HepG2 (cell line): ENCODE measurements at regions not wholly inside any gene's neighbourhood (a gene's known extent, or its start where the extent isn't known, plus 50 kb on each side); places are given as distances from the start of the nearest gene placed in this dataset.

Source experiments
- ATAC-seq: fragments of 200-7000 bp; cut with Tn5 transposase; 3 replicates; pipeline ENCODE4 v1.9.1; 2020; ENCODE audit warnings: mild to moderate bottlenecking, moderate library complexity
- BruUV-seq: library from RNA; stranded (reverse); fragments of 400-500 nt; replicated peaks from 2 replicates; lab custom pipeline; 2021; lab: Mats Ljungman, UMichigan
- CTCF ChIA-PET: fragments of 300-600 bp; formaldehyde crosslinking; extraction: SDS; loops from one replicate; lab custom pipeline; 2021; ENCODE audit warnings: low total read pairs, inconsistent platforms, low intra/inter-chr PET ratio; lab: Yijun Ruan, JAX
- POLR2A ChIA-PET: fragments of 350-600 bp; sonication (Branson Sonifier 250); formaldehyde crosslinking; loops from one replicate; lab custom pipeline; 2020; ENCODE audit warnings: antibody characterized with exemption, inconsistent platforms; lab: Yijun Ruan, JAX
- DNase-seq: peaks from one replicate; pipeline ENCODE4 v3.0.0-alpha.2; 2015; ENCODE audit warnings: low spot score
- FAIRE-seq: peaks from 3 replicates; lab custom pipeline; 2011; peaks lifted over from hg19 to GRCh38; lab: Jason Lieb, UNC
- H2AFZ ChIP-seq: one replicate; pipeline ENCODE4 v1.6.1; 2011; ENCODE audit warnings: low read length, inconsistent platforms
- H3K27ac ChIP-seq: fragments of 300-600 bp; 3 replicates; pipeline ENCODE4 v1.8.0; 2011; ENCODE audit warnings: mixed run types, mild to moderate bottlenecking, mixed read lengths, low read length, inconsistent platforms; ENCODE audit not compliant: insufficient read depth; ENCODE audit errors: extremely low read length
- H3K27me3 ChIP-seq, 2 experiments: fragments of 200-600 bp in 1 of 2; 2 replicates in 1 of 2; 3 replicates in 1 of 2; pipeline versions ENCODE4 v1.6.0 to v1.8.0; 2011; ENCODE audit warnings: low read length in 2 of 2, mild to moderate bottlenecking in 2 of 2, moderate library complexity in 2 of 2, inconsistent platforms in 1 of 2; ENCODE audit not compliant: insufficient read depth in 2 of 2, control insufficient read depth in 1 of 2
- H3K36me3 ChIP-seq, 2 experiments: fragments of 200-600 bp in 1 of 2; replicated peaks in 1 of 2; 2 replicates in 1 of 2; 3 replicates in 1 of 2; pipeline versions ENCODE4 v1.5.1 to v1.8.0; 2011; ENCODE audit warnings: low read length in 2 of 2, inconsistent platforms in 1 of 2; ENCODE audit not compliant: insufficient read depth in 2 of 2, control insufficient read depth in 1 of 2
- H3K4me1 ChIP-seq: 2 replicates; pipeline ENCODE4 v1.5.1; 2012; ENCODE audit warnings: low read length, inconsistent platforms; ENCODE audit not compliant: insufficient read depth
- H3K4me2 ChIP-seq: 2 replicates; pipeline ENCODE4 v1.6.0; 2011; ENCODE audit warnings: low read depth, low read length, inconsistent platforms
- H3K4me3 ChIP-seq, 3 experiments: fragments of 200-600 bp in 1 of 3; sonication (generic), shearing (Covaris generic) in 1 of 3; replicated peaks in 1 of 3; 2 replicates each; pipeline ENCODE4 v1.5.1; 2011 to 2016; ENCODE audit warnings: low read length in 3 of 3, inconsistent platforms in 2 of 3, low read depth in 2 of 3, mild to moderate bottlenecking in 2 of 3, control low read depth in 1 of 3, mixed read lengths in 1 of 3; ENCODE audit not compliant: insufficient read depth in 1 of 3
- H3K79me2 ChIP-seq: one replicate; pipeline ENCODE4 v1.6.1; 2011; ENCODE audit warnings: low read length, inconsistent platforms; ENCODE audit not compliant: insufficient read depth
- H3K9ac ChIP-seq: 2 replicates; pipeline ENCODE4 v1.6.0; 2011; ENCODE audit warnings: mild to moderate bottlenecking, low read depth, low read length, inconsistent platforms; ENCODE audit not compliant: insufficient read depth
- H3K9me3 ChIP-seq: 2 replicates; pipeline ENCODE4 v1.5.1; 2012; ENCODE audit warnings: mild to moderate bottlenecking, low read length
- H4K20me1 ChIP-seq: 2 replicates; pipeline ENCODE4 v1.6.0; 2011; ENCODE audit warnings: inconsistent platforms, mild to moderate bottlenecking, low read length, moderate library complexity; ENCODE audit not compliant: insufficient read depth
- ARNTL ChIP-seq: sonication (generic); formaldehyde crosslinking; IDR thresholded peaks from 2 replicates; pipeline ENCODE4 v1.4.0; 2020; ENCODE audit warnings: mild to moderate bottlenecking, missing genetic modification reagents
- ATF1 ChIP-seq: IDR thresholded peaks from 2 replicates; pipeline ENCODE4 v1.6.1; 2016; ENCODE audit warnings: mild to moderate bottlenecking, control low read depth
- GZF1 ChIP-seq: sonication (generic); formaldehyde crosslinking; IDR thresholded peaks from 2 replicates; pipeline ENCODE4 v1.5.1; 2020; ENCODE audit warnings: mild to moderate bottlenecking, missing genetic modification reagents
- MAFK ChIP-seq, 2 experiments: IDR thresholded peaks in 1 of 2; conservative IDR thresholded peaks in 1 of 2; 2 replicates each; pipeline ENCODE4 v1.6.1; 2011; ENCODE audit warnings: improper control_type of control experiment in 2 of 2, low read length in 2 of 2
- MXI1 ChIP-seq: IDR thresholded peaks from 3 replicates; pipeline ENCODE4 v1.6.1; 2012; ENCODE audit warnings: low read depth, low read length, inconsistent platforms, borderline replicate concordance
- NFIC ChIP-seq: IDR thresholded peaks from 2 replicates; pipeline ENCODE4 v1.6.1; 2012; ENCODE audit warnings: mild to moderate bottlenecking, low read length, inconsistent platforms
- RFX5 ChIP-seq: IDR thresholded peaks from 2 replicates; pipeline ENCODE4 v1.6.1; 2011; ENCODE audit warnings: low read depth, low read length, improper control_type of control experiment
- ZFP82 ChIP-seq: sonication (generic); formaldehyde crosslinking; IDR thresholded peaks from 2 replicates; pipeline ENCODE4 v1.5.1; 2020; ENCODE audit warnings: mild to moderate bottlenecking, missing genetic modification reagents, borderline replicate concordance
- WGBS: methylation state at CpG from one replicate; pipeline ENCODE4 v1.1.6; 2017; ENCODE audit warnings: low lambda C conversion rate; 5-methylcytosine and 5-hydroxymethylcytosine counted together
- in situ Hi-C: cut with HindIII; loops from 2 replicates; pipeline ENCODE4 v1.10.0; 2017; ENCODE audit warnings: low pct_unique_long_range_greater_than_20kb; ENCODE audit not compliant: extremely low pct_ligation_motif_present
- intact Hi-C: fragments of 100-400 bp; cut with micrococcal nuclease; formaldehyde crosslinking; loops from one replicate; pipeline ENCODE4 v1.10.0; 2022; ENCODE audit not compliant: unreplicated experiment
- TF ChIP-seq, protein P1 (sequence below), 2 experiments: sonication (generic) in 1 of 2; formaldehyde crosslinking in 1 of 2; IDR thresholded peaks; 2 replicates each; pipeline versions ENCODE4 v1.4.0 to v1.6.1; 2018 to 2020; ENCODE audit warnings: missing genetic modification reagents in 2 of 2, borderline replicate concordance in 1 of 2, low read depth in 1 of 2, mild to moderate bottlenecking in 1 of 2, missing biosample characterization in 1 of 2

GRCh38 chr2:134124047-134124753, 129.7 kb upstream of the MGAT5 start (continued):
- TF ChIP-seq, protein P1, sequence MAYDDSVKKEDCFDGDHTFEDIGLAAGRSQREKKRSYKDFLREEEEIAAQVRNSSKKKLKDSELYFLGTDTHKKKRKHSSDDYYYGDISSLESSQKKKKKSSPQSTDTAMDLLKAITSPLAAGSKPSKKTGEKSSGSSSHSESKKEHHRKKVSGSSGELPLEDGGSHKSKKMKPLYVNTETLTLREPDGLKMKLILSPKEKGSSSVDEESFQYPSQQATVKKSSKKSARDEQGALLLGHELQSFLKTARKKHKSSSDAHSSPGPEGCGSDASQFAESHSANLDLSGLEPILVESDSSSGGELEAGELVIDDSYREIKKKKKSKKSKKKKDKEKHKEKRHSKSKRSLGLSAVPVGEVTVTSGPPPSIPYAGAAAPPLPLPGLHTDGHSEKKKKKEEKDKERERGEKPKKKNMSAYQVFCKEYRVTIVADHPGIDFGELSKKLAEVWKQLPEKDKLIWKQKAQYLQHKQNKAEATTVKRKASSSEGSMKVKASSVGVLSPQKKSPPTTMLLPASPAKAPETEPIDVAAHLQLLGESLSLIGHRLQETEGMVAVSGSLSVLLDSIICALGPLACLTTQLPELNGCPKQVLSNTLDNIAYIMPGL (CRISPR knock-in tag; IDR thresholded peaks at IDR 0.05; ENCODE audit: borderline replicate concordance in 1 of 2, low read depth in 1 of 2): no peak
- TF ChIP-seq ZFP82 (CRISPR knock-in tag) (no peak), MXI1 (no peak), NFIC (peak; percentile 42; the same call in 1 of the 2 replicates), RFX5 (no peak), GZF1 (no peak), ATF1 (0 out of 2 replicates have a peak, but pooled peaks have one; percentile 18)

DNA sequence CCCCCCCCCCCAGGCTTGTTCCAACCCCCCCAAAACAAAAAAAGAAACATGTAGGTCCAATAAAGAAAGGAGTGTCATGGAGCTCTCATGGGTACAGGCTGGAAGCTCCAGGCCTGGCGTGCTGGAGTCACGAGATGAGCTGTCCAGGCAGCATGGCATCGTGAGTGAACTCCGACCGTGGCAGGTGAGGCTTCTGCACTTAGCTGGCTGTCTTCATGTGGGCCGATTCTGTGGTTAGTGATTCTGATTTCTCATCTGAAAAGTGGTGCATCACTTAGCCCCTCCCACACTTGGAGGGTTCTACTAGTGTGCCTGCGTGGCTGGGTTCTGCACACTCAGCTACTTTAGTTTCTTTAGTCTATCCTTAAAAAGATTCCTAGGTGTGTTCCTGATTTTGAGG, 126.4 kb upstream of the MGAT5 start:
- FAIRE-seq (no peak), DNase-seq (no peak), ATAC-seq (no peak)
- TF ChIP-seq MAFK (conservative IDR thresholded peaks at IDR 0.05 in 1 of 2, IDR thresholded peaks at IDR 0.05 in 1 of 2; ENCODE audit: low read length in 2 of 2) (peak in 1 of 2 experiments; percentile 45; a peak in 1 of 4 replicates), ARNTL (CRISPR knock-in tag) (no peak)
- ChIA-PET POLR2A (no interaction called here), CTCF (no interaction called here)
- Histone ChIP-seq H3K4me1 (peaks cover 77% of the 10 kb centered on the region), H4K20me1 (peaks cover 22% of the 10 kb centered on the region), H3K27me3 (no peaks in the 10 kb centered on the region), H3K9ac (no peak overlapping the region), H3K4me2 (no peak overlapping the region), H2AFZ (no peak overlapping the region), H3K79me2 (peaks cover 87% of the 10 kb centered on the region), H3K9me3 (no peaks in the 10 kb centered on the region), H3K27ac (no peak overlapping the region), H3K4me3 (no peak overlapping the region), H3K36me3 (no peaks in the 10 kb centered on the region; a peak in 1 of 5 replicates)
- 98% methylated on average over 7 of the region's 7 CpGs for whole genome bisulfite sequencing
- intact Hi-C loops: no loop called here
- in situ Hi-C loops: loop anchor here (10.0 kb wide), 1 partner anchor 327 kb away; no protein-coding TSS in a partner anchor
- no TSS peak for BruUV-seq
